SU-DHL-6 (cell line): ENCODE measurements at regions not wholly inside any gene's neighbourhood (a gene's known extent, or its start where the extent isn't known, plus 50 kb on each side); places are given as distances from the start of the nearest gene placed in this dataset.

Source experiments
- CTCF ChIP-seq: fragments of 200-600 bp; sonication (generic); IDR thresholded peaks from one replicate; pipeline ENCODE4 v1.5.1; 2017; ENCODE audit warnings: antibody characterized with exemption, mild to moderate bottlenecking, low read length, moderate library complexity; ENCODE audit not compliant: insufficient read depth, poor library complexity, severe bottlenecking
- EZH2phosphoT487 ChIP-seq: fragments of 200-600 bp; sonication (generic), shearing (Covaris generic); conservative IDR thresholded peaks from 2 replicates; pipeline ENCODE4 v1.6.1; 2018; ENCODE audit warnings: mild to moderate bottlenecking, antibody characterized with exemption, low read length, moderate library complexity, mixed read lengths

GRCh38 chrX:3962511-3963311 is 249.3 kb upstream of the PRKX start:
- TF ChIP-seq CTCF (peak; percentile 29), EZH2phosphoT487 (no peak)
